Neural cell (in vitro differentiated cells): ENCODE measurements at regions not wholly inside any gene's neighbourhood (a gene's known extent, or its start where the extent isn't known, plus 50 kb on each side); places are given as distances from the start of the nearest gene placed in this dataset.

Experiments
- H2AFZ ChIP-seq: fragments of 200-600, 300-800 bp; sonication (generic), shearing (Covaris generic); 2 replicates; pipeline ENCODE4 v1.6.0; 2014; ENCODE audit warnings: low read depth, mild to moderate bottlenecking, antibody characterized with exemption, low read length, moderate library complexity
- H3F3A ChIP-seq: fragments of 200-600 bp; shearing (Covaris generic); 2 replicates; pipeline ENCODE4 v1.6.1; 2016; ENCODE audit warnings: mild to moderate bottlenecking, moderate library complexity, mixed read lengths, antibody characterized with exemption, low read length; ENCODE audit not compliant: insufficient read depth, poor library complexity, severe bottlenecking
- H3K27ac ChIP-seq: fragments of 200-600, 300-800 bp; sonication (generic), shearing (Covaris generic); 2 replicates; pipeline ENCODE4 v1.5.1; 2014; ENCODE audit warnings: mild to moderate bottlenecking, low read length, moderate library complexity
- H3K27me3 ChIP-seq: fragments of 300-800, 200-600 bp; sonication (generic), shearing (Covaris generic); 2 replicates; pipeline ENCODE4 v1.6.0; 2014; ENCODE audit warnings: mild to moderate bottlenecking, low read depth, low read length, moderate library complexity; ENCODE audit not compliant: insufficient read depth
- H3K36me3 ChIP-seq: fragments of 300-800, 200-600 bp; sonication (generic), shearing (Covaris generic); 2 replicates; pipeline ENCODE4 v1.5.1; 2014; ENCODE audit warnings: mild to moderate bottlenecking, antibody characterized with exemption, low read length, moderate library complexity; ENCODE audit not compliant: insufficient read depth
- H3K4me2 ChIP-seq: fragments of 300-800, 200-600 bp; sonication (generic), shearing (Covaris generic); 2 replicates; pipeline ENCODE4 v1.6.0; 2014; ENCODE audit warnings: mild to moderate bottlenecking, low read length
- H3K4me3 ChIP-seq: fragments of 300-800, 200-600 bp; sonication (generic), shearing (Covaris generic); 2 replicates; pipeline ENCODE4 v1.5.1; 2014; ENCODE audit warnings: mild to moderate bottlenecking, low read length, moderate library complexity
- H3K79me2 ChIP-seq: fragments of 200-600 bp; shearing (Covaris generic); replicated peaks from 2 replicates; pipeline ENCODE4 v1.6.0; 2014; ENCODE audit warnings: mild to moderate bottlenecking, low read length, moderate library complexity; ENCODE audit not compliant: insufficient read depth
- H3K9ac ChIP-seq: fragments of 300-800, 200-600 bp; sonication (generic), shearing (Covaris generic); 2 replicates; pipeline ENCODE4 v1.6.1; 2016; ENCODE audit warnings: mild to moderate bottlenecking, low read length, mixed read lengths
- H3K9me2 ChIP-seq: fragments of 200-600 bp; shearing (Covaris generic); 2 replicates; pipeline ENCODE4 v1.6.1; 2016; ENCODE audit warnings: mild to moderate bottlenecking, low read length, mixed read lengths; ENCODE audit not compliant: insufficient read depth
- H3K9me3 ChIP-seq: fragments of 200-600, 300-800 bp; sonication (generic), shearing (Covaris generic); 2 replicates; pipeline ENCODE4 v1.6.1; 2016; ENCODE audit warnings: mild to moderate bottlenecking, mixed run types, low read length, moderate library complexity, mixed read lengths
- H4K20me1 ChIP-seq: fragments of 200-600 bp; shearing (Covaris generic); 2 replicates; pipeline ENCODE4 v1.6.1; 2016; ENCODE audit warnings: mild to moderate bottlenecking, mixed run types; ENCODE audit not compliant: insufficient read depth
- CTCF ChIP-seq: fragments of 450-650 bp; IDR thresholded peaks from 2 replicates; pipeline ENCODE4 v1.5.1; 2014; ENCODE audit warnings: antibody characterized with exemption, mild to moderate bottlenecking, moderate library complexity; ENCODE audit not compliant: poor library complexity, severe bottlenecking
- EP300 ChIP-seq: fragments of 450-650 bp; conservative IDR thresholded peaks from 2 replicates; pipeline ENCODE4 v1.6.1; 2014; ENCODE audit warnings: antibody characterized with exemption, mild to moderate bottlenecking, moderate library complexity; ENCODE audit not compliant: poor library complexity, severe bottlenecking
- EZH2 ChIP-seq: fragments of 200-600, 300-800 bp; shearing (Covaris generic), sonication (generic); IDR thresholded peaks from 2 replicates; pipeline ENCODE4 v1.6.1; 2014; ENCODE audit warnings: antibody characterized with exemption, low read length, borderline replicate concordance, mild to moderate bottlenecking; ENCODE audit not compliant: insufficient read depth, poor library complexity, severe bottlenecking
- MXI1 ChIP-seq: fragments of 450-650 bp; conservative IDR thresholded peaks from 2 replicates; pipeline ENCODE4 v1.6.1; 2014; ENCODE audit warnings: antibody characterized with exemption, mild to moderate bottlenecking; ENCODE audit not compliant: poor library complexity, severe bottlenecking
- POLR2AphosphoS5 ChIP-seq: IDR thresholded peaks from 2 replicates; pipeline ENCODE4 v1.6.1; 2012
- RAD21 ChIP-seq: fragments of 450-650 bp; conservative IDR thresholded peaks from 2 replicates; pipeline ENCODE4 v1.6.1; 2014; ENCODE audit warnings: antibody characterized with exemption, mild to moderate bottlenecking, moderate library complexity
- REST ChIP-seq: IDR thresholded peaks from 2 replicates; pipeline ENCODE4 v1.6.1; 2012; ENCODE audit warnings: borderline replicate concordance
- SMC3 ChIP-seq: fragments of 450-650 bp; conservative IDR thresholded peaks from 2 replicates; pipeline ENCODE4 v1.6.1; 2014; ENCODE audit warnings: antibody characterized with exemption, mild to moderate bottlenecking, moderate library complexity; ENCODE audit not compliant: poor library complexity
- TAF1 ChIP-seq: IDR thresholded peaks from 2 replicates; pipeline ENCODE4 v1.6.1; 2012; ENCODE audit warnings: low read depth

GRCh38 chr3:115341208-115341607, 194.1 kb upstream of the ZBTB20 start:
- Histone ChIP-seq H3K9me2 (no peaks in the 10 kb centered on the region), H3K27me3 (no peaks in the 10 kb centered on the region), H3K4me3 (no peak overlapping the region), H2AFZ (no peak overlapping the region), H3K36me3 (no peaks in the 10 kb centered on the region), H3K9ac (no peak overlapping the region), H3F3A (no peaks in the 10 kb centered on the region), H3K9me3 (no peaks in the 10 kb centered on the region), H4K20me1 (no peaks in the 10 kb centered on the region), H3K4me2 (no peak overlapping the region), H3K27ac (no peak overlapping the region), H3K79me2 (no peaks in the 10 kb centered on the region)
- TF ChIP-seq SMC3 (no peak), EP300 (no peak), REST (no peak), EZH2 (no peak), POLR2AphosphoS5 (no peak), CTCF (no peak), MXI1 (no peak)

- Histone ChIP-seq H3K27me3 (no peaks in the 10 kb centered on the region), H3F3A (no peaks in the 10 kb centered on the region), H3K9ac (no peak overlapping the region), H3K4me3 (no peak overlapping the region), H3K4me2 (no peak overlapping the region), H3K36me3 (no peaks in the 10 kb centered on the region), H3K9me3 (no peaks in the 10 kb centered on the region), H2AFZ (no peak overlapping the region), H4K20me1 (no peaks in the 10 kb centered on the region), H3K27ac (no peak overlapping the region), H3K9me2 (no peaks in the 10 kb centered on the region), H3K79me2 (no peaks in the 10 kb centered on the region)
- no peak for TF ChIP-seq RAD21
- no peak for TF ChIP-seq REST
- TF ChIP-seq MXI1 = no peak
- no peak for TF ChIP-seq EP300
- TF ChIP-seq SMC3 = no peak
- no peak for TF ChIP-seq CTCF
- TF ChIP-seq EZH2 = no peak
- TF ChIP-seq TAF1 = no peak
- no peak for TF ChIP-seq POLR2AphosphoS5
Observed at GRCh38 chr3:115347737-115348136, 200.6 kb upstream of the ZBTB20 start.
